GM18505 (cell line): ENCODE measurements at regions not wholly inside any gene's neighbourhood (a gene's known extent, or its start where the extent isn't known, plus 50 kb on each side); places are given as distances from the start of the nearest gene placed in this dataset.
"Not testable (repeated sequence)": the region's sequence is repeated elsewhere in the genome, so short reads cannot be mapped to it uniquely, and the experiment has no call there.

ENCODE experiments used
- ATAC-seq: cut with Tn5 transposase; IDR thresholded peaks from one replicate; pipeline ENCODE4 v1.9.1; 2021; ENCODE audit not compliant: unreplicated experiment
- POLR2A ChIP-seq: IDR thresholded peaks from 4 replicates; pipeline ENCODE4 v1.6.1; 2011; ENCODE audit warnings: borderline replicate concordance; ENCODE audit not compliant: insufficient read depth, insufficient read length; ENCODE audit errors: extremely low read depth

GRCh38 chr1:238955934-238956333 lies 430.4 kb upstream of the CHRM3 start:
- no peak for ATAC-seq
- TF ChIP-seq POLR2A = no peak

- no peak for TF ChIP-seq POLR2A
- no peak for ATAC-seq
Measured at GRCh38 chr1:238954865-238955264, 431.5 kb upstream of the CHRM3 start.

GRCh38 chr1:238953448-238954010 lies 432.8 kb upstream of the CHRM3 start:
- no peak for TF ChIP-seq POLR2A
- ATAC-seq = no peak

DNA sequence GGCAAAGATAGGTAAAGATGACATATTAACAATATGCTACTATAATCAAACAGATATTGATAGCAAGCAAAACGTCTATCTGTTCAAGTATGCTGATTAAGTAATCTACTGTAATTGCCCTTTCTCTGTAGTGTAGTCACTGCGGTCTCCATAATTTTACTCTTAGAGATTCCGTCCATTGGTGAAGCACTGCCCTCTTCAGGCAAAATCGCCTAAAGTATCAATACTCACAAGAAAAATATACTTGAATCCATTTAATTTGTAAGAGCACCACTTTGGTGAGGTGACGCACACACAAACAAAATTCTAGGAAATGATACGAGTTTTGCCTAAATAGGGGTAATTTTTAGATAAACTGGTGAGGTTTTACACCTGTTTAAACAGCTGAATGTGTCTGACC lies 434.6 kb upstream of the CHRM3 start:
- ATAC-seq = no peak
- TF ChIP-seq POLR2A = no peak

DNA sequence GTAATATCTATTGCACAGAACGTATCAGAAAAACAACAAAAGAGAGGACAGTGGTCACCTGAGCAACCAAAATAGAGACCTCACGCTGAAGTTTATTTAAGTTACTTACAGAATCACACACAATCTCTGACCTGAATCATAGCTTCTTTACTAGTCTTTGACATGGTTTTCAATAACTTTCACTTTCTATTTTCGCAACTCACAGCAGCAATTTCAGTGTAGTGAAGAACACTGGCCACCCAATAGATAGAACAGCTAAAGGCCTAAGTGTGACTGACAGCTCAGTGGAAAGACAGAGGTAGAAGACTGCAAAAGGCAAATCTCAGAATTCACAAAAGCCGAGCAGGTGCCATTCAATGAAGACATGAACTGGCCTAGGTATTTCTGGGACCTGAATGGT lies 435.6 kb upstream of the CHRM3 start:
- ATAC-seq = no peak
- no peak for TF ChIP-seq POLR2A

DNA sequence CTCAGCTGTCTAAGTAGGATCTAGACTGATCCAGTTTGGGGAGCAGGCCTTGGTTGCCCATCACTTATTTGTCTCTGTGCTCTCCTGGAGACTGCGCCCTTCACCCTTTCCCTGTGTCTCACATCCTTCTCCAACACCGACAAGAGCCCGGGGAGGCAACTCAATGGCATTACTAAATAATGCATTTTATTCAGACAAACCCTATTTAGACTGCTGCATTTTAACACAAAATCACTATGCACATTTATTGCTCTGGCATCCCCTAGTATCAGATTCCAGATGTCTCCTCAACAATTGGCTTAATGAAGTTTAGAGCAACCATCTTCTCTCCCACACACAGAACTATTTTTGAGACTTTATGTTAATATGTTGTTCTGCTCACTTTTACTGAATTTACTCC lies 436.4 kb upstream of the CHRM3 start:
- no peak for TF ChIP-seq POLR2A
- no peak for ATAC-seq

DNA sequence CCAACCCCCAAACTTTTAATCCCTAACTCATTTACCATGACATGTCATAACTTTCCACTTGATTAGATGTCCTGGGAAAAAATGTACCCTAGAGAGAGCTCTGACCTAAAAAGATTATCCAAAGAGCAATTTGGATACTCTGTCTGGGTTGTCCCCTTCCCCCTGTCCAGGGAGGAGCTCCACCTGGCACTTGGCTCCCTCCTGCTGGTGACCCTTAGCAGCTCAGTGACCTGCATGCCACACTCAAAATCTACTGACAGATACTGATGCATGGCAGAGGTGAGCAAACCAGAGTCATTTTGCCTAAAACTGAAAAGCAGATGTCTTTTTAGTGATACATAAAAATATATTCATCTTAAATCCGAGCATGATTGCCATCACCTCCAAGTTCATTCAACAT lies 442.3 kb upstream of the CHRM3 start:
- ATAC-seq = no peak
- no peak for TF ChIP-seq POLR2A

DNA sequence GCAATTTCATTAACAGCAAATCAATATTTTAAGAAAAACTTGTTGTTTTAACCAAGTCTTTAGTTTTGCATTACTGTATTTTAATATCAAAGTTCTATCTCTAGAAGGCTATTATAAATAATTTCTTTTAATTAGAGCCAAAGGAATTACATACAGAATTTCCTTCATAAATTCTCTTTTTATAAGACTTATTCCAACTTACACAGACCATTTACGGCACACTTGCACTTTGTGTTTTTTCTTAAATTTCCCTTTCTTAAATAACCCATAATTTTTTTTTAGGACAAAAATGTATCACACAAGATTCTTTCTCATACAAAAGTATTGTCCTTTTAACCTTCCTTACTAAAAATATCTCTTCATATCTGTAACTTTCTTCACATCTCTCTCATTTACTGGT lies 458.5 kb upstream of the CHRM3 start:
- ATAC-seq = no peak
- no peak for TF ChIP-seq POLR2A

DNA sequence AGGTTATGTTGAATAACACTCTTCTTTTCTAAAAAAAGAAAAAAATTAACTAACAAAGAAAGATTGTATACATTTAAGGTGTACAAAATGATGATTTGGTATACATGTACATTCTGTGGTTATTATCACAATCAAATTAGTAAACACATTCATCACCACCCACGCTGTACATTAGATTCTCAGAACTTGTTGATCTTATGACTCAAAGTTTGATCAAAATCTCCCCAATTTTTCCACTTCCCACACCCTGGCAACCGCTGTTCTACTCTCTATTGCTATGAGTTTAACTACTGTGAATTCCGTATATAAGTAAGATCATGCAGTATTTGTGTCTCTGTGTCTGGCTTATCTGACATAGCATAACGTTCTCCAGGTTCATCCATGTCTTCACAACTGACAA lies 469.5 kb upstream of the CHRM3 start:
- TF ChIP-seq POLR2A = no peak
- ATAC-seq = no peak

DNA sequence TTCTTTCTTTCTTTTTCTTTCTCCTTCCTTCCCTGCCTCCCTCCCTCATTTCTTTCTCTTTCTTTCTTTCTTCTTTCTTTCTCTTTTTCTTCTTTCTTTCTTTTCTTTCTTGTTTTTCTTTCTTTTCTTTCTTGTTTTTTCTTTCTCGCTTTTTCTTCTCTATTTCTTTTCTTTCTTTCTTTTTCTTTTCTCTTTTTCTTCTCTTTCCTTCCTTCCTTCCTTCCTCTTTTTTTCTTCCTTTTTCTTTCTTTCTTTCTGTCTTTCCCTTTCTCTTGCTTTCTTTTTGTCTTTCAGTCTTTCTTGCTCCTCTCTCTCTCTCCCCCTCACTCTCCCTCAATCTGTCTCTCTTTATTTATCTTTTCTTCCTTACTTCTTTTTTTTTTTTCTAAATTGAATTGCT lies 472.0 kb upstream of the CHRM3 start:
- no peak for ATAC-seq
- TF ChIP-seq POLR2A = no peak

DNA sequence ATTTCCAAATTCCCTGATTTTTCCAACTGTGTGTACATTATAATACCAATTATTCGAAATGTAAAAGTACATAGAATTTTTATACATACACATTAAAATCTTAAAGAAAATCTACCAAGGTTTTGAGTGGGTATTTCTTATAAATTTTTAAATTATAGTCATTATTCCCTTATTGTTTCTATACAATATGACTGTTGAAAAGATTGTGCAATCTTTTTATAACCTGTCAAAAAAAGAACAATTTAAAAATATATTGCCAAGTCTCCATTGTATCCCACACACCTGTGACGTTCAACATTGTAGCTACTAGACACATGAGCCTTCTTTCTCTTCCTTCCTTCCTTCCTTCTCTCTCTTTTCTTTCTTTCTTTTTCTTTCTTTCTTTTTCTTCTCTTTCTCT lies 473.2 kb upstream of the CHRM3 start:
- TF ChIP-seq POLR2A = no peak
- ATAC-seq = no peak

DNA sequence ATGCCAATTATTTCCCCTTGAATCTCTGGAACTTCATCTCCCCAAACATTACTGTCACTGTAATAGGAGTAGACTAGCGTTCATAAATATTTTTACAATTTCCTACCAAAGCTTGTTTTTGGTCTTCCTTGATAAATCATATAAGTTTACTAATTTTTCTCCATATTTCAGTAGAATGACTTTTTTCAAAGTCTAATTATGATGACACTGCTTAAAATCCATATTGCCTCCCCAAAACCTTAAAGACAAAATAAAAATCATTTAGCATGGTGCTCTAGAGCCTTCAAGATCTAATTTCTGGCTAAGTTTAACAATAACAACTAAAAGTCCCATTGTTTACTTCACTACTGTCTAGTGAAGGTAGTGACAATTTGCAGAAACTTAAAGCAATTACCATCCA lies 474.2 kb upstream of the CHRM3 start:
- ATAC-seq = no peak
- TF ChIP-seq POLR2A = no peak

GRCh38 chr1:238902752-238903151 lies 483.6 kb upstream of the CHRM3 start:
- ATAC-seq = not testable (repeated sequence)

- no peak for TF ChIP-seq POLR2A
- no peak for ATAC-seq
Measured at GRCh38 chr1:238900334-238900865, 486.0 kb upstream of the CHRM3 start.

- no peak for TF ChIP-seq POLR2A
- no peak for ATAC-seq
Measured at GRCh38 chr1:238898856-238899255, 487.5 kb upstream of the CHRM3 start.

GRCh38 chr1:238895911-238896310 lies 490.5 kb upstream of the CHRM3 start:
- TF ChIP-seq POLR2A = no peak
- ATAC-seq = no peak

- no peak for ATAC-seq
Measured at GRCh38 chr1:238892612-238893011, 493.8 kb upstream of the CHRM3 start.

More at GRCh38 chr1:238892612-238893011, 493.8 kb upstream of the CHRM3 start:
- no peak for TF ChIP-seq POLR2A
